ENCODE measurements at regions not wholly inside any gene's neighbourhood (a gene's known extent, or its start where the extent isn't known, plus 50 kb on each side); places are given as distances from the start of the nearest gene placed in this dataset.

DNA sequence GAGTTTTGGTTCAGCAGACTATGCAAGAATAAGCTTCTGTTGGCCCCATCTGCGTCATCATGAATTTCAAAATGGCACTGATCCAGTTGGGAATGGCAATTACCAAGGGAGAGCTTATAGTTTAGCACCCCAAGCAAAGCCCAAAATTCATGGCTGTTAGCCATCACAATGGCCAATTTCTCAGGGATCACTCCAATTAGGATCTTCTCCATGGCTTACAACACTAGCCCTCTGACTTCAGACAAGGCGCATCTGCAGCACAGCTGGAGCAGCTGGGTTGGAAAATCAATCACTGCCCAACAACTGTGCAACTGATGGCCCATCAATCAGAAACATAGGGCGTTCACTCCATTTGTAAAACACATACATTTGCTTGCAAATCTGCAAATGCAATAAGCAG lies 273.6 kb downstream of the SRBD1 start:
- no peak for ATAC-seq
- H3K27me3 Mint-ChIP-seq, result peaks cover 6 to 11% of the 10 kb centered on the region in 2 donors

DNA sequence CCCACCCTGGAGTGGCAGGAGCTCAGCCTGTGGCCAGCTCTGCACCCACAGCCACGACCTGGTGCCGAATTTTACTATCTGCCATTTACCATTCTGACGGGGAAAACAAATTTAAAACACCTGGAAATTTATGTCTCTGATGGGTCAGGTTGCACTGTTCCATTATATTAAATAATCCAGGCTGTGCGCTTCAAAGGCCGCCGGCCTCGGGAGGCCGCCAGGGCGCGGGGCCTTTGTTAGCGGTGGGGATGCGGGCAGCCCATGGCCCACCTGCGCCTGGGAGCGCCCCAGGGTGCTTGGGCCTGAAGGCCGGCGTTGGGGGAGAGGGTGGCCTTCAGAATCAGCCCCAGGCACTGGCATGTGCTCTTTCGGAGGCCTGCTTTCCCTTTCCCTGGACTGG lies 276.9 kb downstream of the SRBD1 start:
- Mint-ChIP-seq H3K4me3 (no peak overlapping the region), H3K27ac (no peak overlapping the region), H3K27me3 (peaks cover 7 to 11% of the 10 kb centered on the region in 2 donors), H3K36me3 (no peaks in the 10 kb centered on the region), H3K9me3 (no peaks in the 10 kb centered on the region), H3K4me1 (ENCODE audit: low read depth in 2 of 2) (no peaks in the 10 kb centered on the region)
- ATAC-seq (peak in 1 of 2 donors; percentile 31), DNase-seq (ENCODE audit: low spot score) (no peak)

More for the DNA sequence above, 273.6 kb downstream of the SRBD1 start:
- H3K27ac Mint-ChIP-seq, result no peak overlapping the region
- H3K36me3 Mint-ChIP-seq, result no peaks in the 10 kb centered on the region
- no peak overlapping the region for H3K4me3 Mint-ChIP-seq
- H3K9me3 Mint-ChIP-seq, result no peaks in the 10 kb centered on the region
- no peak for DNase-seq (ENCODE audit: low spot score)
- no peaks in the 10 kb centered on the region for H3K4me1 Mint-ChIP-seq (ENCODE audit: low read depth in 2 of 2)

DNA sequence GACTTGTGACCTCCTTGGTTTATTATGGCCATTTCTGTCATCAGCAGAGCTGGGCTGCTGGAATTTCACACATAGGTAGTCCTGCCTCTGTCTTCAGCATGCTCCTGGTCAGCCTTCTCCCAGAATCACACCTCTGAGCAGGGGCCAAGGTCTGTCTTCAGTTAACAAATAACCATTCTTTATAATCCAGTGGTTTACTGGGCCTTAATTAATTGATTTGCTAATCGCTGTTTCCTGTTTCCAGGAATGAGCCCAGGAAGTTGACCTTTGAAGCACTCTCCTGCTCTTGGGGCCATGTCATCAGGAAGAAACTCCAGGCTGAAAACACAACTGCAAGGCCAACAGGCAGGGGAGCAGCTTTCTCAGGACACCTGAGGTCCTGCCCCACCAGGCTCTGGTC lies 278.5 kb downstream of the SRBD1 start:
- no peak for DNase-seq (ENCODE audit: low spot score)
- no peak for ATAC-seq
- Mint-ChIP-seq H3K4me1 (ENCODE audit: low read depth in 2 of 2) (no peaks in the 10 kb centered on the region), H3K27me3 (peaks cover 0 to 3% of the 10 kb centered on the region in 2 donors), H3K4me3 (no peak overlapping the region), H3K27ac (no peak overlapping the region), H3K9me3 (no peaks in the 10 kb centered on the region), H3K36me3 (no peaks in the 10 kb centered on the region)

DNA sequence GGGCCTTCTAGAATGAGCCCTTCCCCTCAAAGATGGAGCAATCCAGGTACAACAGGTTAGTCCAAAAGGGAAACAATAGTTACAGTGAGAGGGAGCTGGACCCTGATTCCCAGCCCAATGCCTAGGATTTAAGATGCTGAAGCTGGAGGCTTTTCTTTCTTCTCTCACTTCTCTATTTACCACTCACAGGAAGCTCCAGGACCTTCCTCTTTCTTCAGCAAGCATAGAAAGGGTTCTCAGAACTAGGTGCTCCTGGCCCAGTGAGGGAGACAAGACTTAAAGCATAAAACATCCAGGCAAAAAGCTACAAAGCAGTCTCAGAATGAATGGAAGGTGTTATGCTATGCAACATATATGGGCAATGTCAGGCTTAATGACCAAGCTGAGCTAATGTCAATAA lies 279.0 kb downstream of the SRBD1 start:
- Mint-ChIP-seq H3K4me1 (ENCODE audit: low read depth in 2 of 2) (no peaks in the 10 kb centered on the region), H3K9me3 (no peaks in the 10 kb centered on the region), H3K27me3 (peaks cover 0 to 6% of the 10 kb centered on the region in 2 donors), H3K36me3 (no peaks in the 10 kb centered on the region), H3K4me3 (no peak overlapping the region), H3K27ac (no peak overlapping the region)
- no peak for DNase-seq (ENCODE audit: low spot score)
- ATAC-seq, result no peak

DNA sequence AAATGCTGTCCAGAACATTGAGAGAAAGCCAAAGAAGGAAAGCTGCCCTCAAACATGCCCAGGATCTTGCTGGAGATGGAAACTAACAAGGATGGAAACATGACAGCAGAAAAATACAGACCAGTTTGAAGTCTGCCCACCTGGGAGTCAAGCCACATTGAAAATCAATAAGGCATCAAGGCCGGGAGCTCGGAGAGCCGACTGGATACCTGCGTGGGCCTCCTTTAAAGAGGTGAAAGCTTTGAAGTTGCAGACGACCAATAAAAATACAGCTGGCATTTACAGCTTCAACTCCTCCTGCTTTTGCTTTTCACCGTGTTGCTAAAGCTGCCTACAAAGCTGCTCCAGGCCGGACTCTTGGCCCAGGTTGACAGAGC lies 279.7 kb downstream of the SRBD1 start:
- ATAC-seq (no peak), DNase-seq (ENCODE audit: low spot score) (no peak)
- no peaks in the 10 kb centered on the region for H3K9me3 Mint-ChIP-seq
- peaks cover 0 to 6% of the 10 kb centered on the region in 2 donors for H3K27me3 Mint-ChIP-seq
- H3K27ac Mint-ChIP-seq, result no peak overlapping the region
- no peak overlapping the region for H3K4me3 Mint-ChIP-seq
- no peaks in the 10 kb centered on the region for H3K36me3 Mint-ChIP-seq
- no peaks in the 10 kb centered on the region for H3K4me1 Mint-ChIP-seq (ENCODE audit: low read depth in 2 of 2)

DNA sequence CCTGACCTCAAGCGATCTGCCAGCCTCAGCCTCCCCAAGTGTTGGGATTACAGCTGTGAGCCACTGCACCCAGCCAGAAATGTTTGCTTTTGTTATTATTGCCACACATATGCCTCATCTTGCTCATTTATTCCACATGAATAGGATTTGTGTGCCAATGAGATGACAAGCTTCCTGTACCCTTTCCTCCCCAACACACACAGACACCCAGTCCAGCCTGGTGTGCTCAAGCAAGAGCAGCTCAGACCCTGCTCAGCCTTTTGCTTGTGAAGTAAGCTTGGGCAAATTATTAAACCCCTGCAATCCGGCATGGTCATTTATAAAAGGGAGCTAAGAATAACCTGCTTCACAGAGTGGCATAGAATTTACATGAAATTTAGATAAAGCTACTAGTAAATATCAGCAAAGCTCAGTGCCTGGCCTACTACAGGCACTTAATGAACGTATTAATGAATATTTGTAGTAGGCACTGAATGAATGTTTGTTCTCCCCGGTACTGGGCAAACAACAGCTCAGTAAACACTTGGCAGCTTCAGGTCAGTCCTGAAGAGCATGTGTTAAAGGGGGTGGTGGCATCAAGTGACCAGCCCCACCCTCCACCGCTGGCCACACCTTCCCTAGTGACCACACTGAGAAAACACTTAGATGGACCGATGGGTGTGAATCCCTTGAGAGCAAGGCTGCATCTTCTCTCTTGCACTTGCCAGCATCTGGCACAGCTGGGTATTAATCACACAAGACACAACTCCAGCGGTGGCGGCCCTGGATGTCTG lies 280.2 kb downstream of the SRBD1 start:
- Mint-ChIP-seq H3K36me3 (no peaks in the 10 kb centered on the region), H3K27ac (no peak overlapping the region), H3K4me1 (ENCODE audit: low read depth in 2 of 2) (no peaks in the 10 kb centered on the region), H3K27me3 (peaks cover 0 to 6% of the 10 kb centered on the region in 2 donors), H3K9me3 (no peaks in the 10 kb centered on the region), H3K4me3 (no peak overlapping the region)
- ATAC-seq (no peak), DNase-seq (ENCODE audit: low spot score) (no peak)

DNA sequence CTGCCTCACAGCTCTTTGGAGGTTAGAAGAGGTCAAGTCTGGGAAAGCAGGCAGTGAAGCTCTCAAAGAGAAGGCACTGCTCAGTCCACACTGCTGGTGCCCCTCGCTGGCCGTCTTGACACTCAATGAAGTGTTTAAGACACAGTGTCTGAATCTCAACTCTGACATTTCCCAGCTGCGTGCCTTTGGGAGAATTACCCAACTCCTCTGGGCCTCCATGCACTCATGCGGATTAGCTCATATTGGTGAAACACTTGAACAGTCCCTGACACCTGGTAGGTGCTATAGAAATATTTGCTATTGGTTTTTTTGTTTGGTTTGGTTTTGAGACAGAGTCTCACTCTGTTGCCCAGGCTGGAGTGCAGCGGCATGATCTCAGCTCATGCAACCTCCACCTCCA lies 281.0 kb downstream of the SRBD1 start:
- ATAC-seq (no peak), DNase-seq (ENCODE audit: low spot score) (no peak)
- Mint-ChIP-seq H3K9me3 (no peaks in the 10 kb centered on the region), H3K27me3 (peaks cover 0 to 6% of the 10 kb centered on the region in 2 donors), H3K4me1 (ENCODE audit: low read depth in 2 of 2) (no peaks in the 10 kb centered on the region), H3K4me3 (no peak overlapping the region), H3K27ac (no peak overlapping the region), H3K36me3 (no peaks in the 10 kb centered on the region)

DNA sequence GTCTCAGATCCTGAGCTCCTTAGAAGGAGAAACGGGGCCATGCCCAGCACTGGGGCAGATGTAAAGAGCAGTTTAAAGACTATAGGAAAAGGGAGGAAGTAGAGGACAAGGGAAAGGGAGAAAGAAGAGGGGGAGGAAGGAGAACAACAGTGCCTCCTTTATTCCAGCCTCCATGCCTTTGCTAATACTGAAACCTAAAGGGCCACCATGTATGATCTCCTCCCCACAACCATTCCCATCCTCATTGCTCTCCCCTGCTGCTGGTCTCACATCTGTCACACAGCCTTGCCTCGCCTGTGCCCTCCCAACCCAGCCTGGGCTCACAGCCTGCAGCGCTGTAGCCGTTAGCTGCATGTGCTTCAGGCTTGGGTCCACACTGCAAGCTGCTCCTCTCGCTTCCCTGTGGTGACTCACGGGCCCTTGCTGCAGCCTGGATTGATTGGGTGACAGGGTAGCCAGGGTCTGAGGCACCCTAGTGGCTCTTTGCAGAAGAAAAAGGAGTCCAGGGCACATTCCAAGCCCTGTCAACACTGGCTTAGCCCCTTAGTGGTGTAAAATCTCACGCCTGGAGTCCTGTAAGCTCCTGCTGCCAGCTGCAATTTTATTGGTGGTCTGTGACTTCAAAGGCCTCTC lies 281.9 kb downstream of the SRBD1 start:
- peaks cover 1 to 7% of the 10 kb centered on the region in 2 donors for H3K27me3 Mint-ChIP-seq
- no peaks in the 10 kb centered on the region for H3K36me3 Mint-ChIP-seq
- no peaks in the 10 kb centered on the region for H3K4me1 Mint-ChIP-seq (ENCODE audit: low read depth in 2 of 2)
- H3K27ac Mint-ChIP-seq, result no peak overlapping the region
- no peak overlapping the region for H3K4me3 Mint-ChIP-seq
- no peaks in the 10 kb centered on the region for H3K9me3 Mint-ChIP-seq
- no peak for DNase-seq (ENCODE audit: low spot score)
- peak in 1 of 2 donors; percentile 22 for ATAC-seq

DNA sequence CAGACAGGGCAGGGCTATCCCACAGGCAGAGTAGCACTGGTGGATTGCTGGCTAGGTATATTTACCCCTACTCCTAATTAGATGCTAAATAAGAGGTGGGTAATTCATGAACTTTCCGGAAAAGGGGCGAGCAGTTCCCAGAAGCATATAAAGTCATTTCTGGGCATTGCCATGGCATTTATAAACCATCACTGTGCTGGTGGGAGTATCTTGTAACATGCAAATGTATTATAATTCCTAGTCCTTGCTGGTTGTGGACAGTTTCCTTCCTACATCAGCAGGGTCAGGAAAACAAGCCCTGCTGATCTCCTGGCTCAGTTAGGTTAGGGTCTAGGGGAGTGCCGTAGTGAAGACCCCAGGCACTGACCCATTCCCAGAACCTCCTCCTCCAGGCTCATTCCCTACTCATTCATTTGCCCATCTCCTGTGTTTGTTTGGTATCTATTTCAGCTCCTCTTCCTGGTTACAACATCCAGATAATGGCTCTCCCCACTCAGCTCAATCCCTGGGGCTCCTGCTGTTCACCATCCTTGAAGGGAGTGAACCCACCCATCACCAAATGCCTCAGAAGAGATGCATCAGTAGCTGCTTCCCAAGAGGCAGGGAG lies 282.7 kb downstream of the SRBD1 start:
- no peak for DNase-seq (ENCODE audit: low spot score)
- Mint-ChIP-seq H3K27ac (no peak overlapping the region), H3K4me1 (ENCODE audit: low read depth in 2 of 2) (no peaks in the 10 kb centered on the region), H3K36me3 (no peaks in the 10 kb centered on the region), H3K27me3 (peaks cover 7 to 10% of the 10 kb centered on the region in 2 donors), H3K4me3 (no peak overlapping the region), H3K9me3 (peaks cover 3% of the 10 kb centered on the region)
- no peak for ATAC-seq

DNA sequence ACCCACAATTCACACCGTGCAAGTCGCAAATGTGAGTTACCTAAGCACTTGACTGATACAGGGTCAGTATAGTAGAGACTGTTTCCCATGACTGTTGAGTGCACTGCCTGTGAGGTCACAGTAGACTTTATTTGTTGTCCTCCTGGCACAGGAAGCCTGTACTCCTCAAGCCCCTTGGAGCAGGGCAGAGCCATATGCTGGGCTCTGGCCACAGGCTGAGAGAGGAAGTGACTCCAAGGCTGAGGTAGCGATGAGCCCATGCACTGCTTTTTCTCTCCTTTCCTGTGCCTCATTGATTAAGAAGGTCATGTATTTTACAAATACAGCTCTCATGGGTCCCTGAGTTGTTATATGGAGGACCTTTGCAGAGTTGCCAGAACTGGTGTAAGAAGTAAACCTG lies 287.7 kb downstream of the SRBD1 start:
- H3K27me3 Mint-ChIP-seq, result peaks cover 18 to 25% of the 10 kb centered on the region in 2 donors
- H3K4me3 Mint-ChIP-seq, result no peak overlapping the region
- no peak overlapping the region for H3K27ac Mint-ChIP-seq
- H3K9me3 Mint-ChIP-seq, result peaks cover 3% of the 10 kb centered on the region
- DNase-seq (ENCODE audit: low spot score), result no peak
- no peaks in the 10 kb centered on the region for H3K36me3 Mint-ChIP-seq
- ATAC-seq, result peak in 1 of 2 donors; percentile 11
- no peaks in the 10 kb centered on the region for H3K4me1 Mint-ChIP-seq (ENCODE audit: low read depth in 2 of 2)

DNA sequence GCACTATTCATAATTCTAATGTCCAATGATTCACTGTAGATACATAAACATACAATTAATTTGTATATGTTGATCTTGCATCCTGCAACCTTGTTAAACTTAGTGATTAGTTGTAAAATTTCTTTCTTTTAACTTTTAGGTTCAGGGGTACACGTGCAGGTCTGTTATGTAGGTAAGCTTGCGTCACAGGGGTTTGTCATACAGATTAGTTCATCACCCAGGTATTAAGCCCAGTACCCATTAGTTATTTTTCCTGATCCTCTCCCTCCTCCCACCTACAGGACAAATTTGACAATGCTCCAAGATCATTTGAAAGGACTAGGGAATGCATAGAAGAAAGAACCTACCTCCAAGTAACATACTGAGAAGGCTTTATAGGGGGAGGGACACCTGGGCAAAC lies 290.1 kb downstream of the SRBD1 start:
- no peaks in the 10 kb centered on the region for H3K4me1 Mint-ChIP-seq (ENCODE audit: low read depth in 2 of 2)
- H3K4me3 Mint-ChIP-seq, result no peak overlapping the region
- ATAC-seq (no peak), DNase-seq (ENCODE audit: low spot score) (no peak)
- H3K27ac Mint-ChIP-seq, result no peak overlapping the region
- H3K9me3 Mint-ChIP-seq, result peaks cover 3% of the 10 kb centered on the region
- H3K27me3 Mint-ChIP-seq, result peaks cover 14 to 25% of the 10 kb centered on the region in 2 donors
- H3K36me3 Mint-ChIP-seq, result no peaks in the 10 kb centered on the region

DNA sequence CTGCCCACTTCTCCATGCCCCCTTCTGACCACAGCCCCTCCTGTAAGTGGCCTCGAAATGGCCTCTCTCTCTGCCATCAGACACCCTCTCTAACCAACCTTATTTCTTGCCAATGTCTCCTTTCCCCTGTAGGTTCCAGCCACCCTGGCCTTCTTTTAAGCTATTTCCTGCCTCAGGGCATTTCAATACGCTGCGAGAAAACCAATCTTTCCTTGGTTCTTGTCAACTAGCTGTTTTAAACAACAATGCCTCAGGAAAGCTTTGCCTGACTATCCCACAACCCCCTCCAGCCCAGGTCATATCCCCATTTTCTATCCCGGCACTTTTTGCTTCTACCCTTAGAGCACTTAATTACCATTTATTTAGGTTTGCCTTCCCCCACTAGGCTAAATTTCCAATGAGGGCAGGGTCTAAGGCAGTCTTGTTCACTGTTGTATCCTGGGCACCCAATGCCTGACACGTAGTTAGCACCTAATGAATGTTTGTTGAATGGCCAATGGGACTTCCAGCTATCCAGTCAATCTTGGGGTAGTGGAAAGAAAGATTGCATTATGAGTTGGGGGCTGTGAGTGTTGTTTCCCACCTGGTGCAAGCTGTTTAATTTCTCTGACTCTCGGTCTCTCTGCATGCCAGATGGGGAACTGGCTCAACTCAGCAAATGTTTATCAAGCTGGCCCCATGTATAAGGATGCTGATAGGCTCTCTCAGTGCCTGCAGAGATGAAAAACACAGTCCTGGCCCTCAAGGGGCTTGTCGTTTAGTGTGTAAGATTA lies 291.2 kb downstream of the SRBD1 start:
- H3K36me3 Mint-ChIP-seq, result no peaks in the 10 kb centered on the region
- peaks cover 3% of the 10 kb centered on the region for H3K9me3 Mint-ChIP-seq
- no peak for ATAC-seq
- no peaks in the 10 kb centered on the region for H3K4me1 Mint-ChIP-seq (ENCODE audit: low read depth in 2 of 2)
- H3K4me3 Mint-ChIP-seq, result no peak overlapping the region
- no peak for DNase-seq (ENCODE audit: low spot score)
- H3K27ac Mint-ChIP-seq, result no peak overlapping the region
- H3K27me3 Mint-ChIP-seq, result peaks cover 14 to 25% of the 10 kb centered on the region in 2 donors

DNA sequence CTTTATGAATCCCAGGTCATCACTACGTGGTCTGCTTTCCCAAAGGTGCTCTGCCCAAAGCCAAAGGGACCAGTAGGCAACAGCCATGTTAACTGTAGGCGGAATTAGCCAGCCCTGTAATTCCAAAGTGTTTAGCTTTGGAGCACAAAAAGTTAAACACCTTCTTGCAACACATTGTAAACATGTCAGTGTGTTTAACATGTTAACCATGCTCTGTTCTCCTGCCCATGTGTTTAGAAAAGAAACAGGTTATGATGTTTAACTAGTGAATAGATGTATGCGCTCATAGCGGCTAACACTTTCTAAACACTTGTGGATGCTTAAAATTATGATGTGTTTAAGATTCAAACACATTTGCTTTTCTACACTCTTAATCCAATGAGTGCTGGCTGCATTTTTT lies 292.4 kb downstream of the SRBD1 start:
- ATAC-seq, result no peak
- Mint-ChIP-seq H3K4me1 (ENCODE audit: low read depth in 2 of 2) (no peaks in the 10 kb centered on the region), H3K4me3 (no peak overlapping the region), H3K36me3 (no peaks in the 10 kb centered on the region), H3K9me3 (no peaks in the 10 kb centered on the region), H3K27ac (no peak overlapping the region), H3K27me3 (peaks cover 10 to 19% of the 10 kb centered on the region in 2 donors)
- DNase-seq (ENCODE audit: low spot score), result no peak

Measured in natural killer cell treated with Interleukin-12 subunit alpha and Interleukin-12 subunit beta and Interleukin-15 and Interleukin-18, amount 100 ng/mL, for 72 hours (primary cell).